Kidney epithelial cell (primary cell): ENCODE measurements at regions not wholly inside any gene's neighbourhood (a gene's known extent, or its start where the extent isn't known, plus 50 kb on each side); places are given as distances from the start of the nearest gene placed in this dataset.

Experiments
- DNase-seq: peaks from one replicate; pipeline ENCODE4 v3.0.0-alpha.2; 2010; ENCODE audit warnings: low read depth
- H3K27me3 ChIP-seq: 2 replicates; pipeline ENCODE4 v1.6.0; 2011; ENCODE audit warnings: low read length; ENCODE audit not compliant: control insufficient read depth, insufficient read depth
- H3K36me3 ChIP-seq: 2 replicates; pipeline ENCODE4 v1.5.1; 2011; ENCODE audit warnings: low read length; ENCODE audit not compliant: control insufficient read depth, insufficient read depth
- H3K4me3 ChIP-seq: 2 replicates; pipeline ENCODE4 v1.5.1; 2011; ENCODE audit warnings: low read depth, mild to moderate bottlenecking, control low read depth, low read length
- TF ChIP-seq, protein P1 (sequence below): IDR thresholded peaks from 2 replicates; pipeline ENCODE4 v1.5.1; 2011; ENCODE audit warnings: mild to moderate bottlenecking, moderate library complexity, low read length, control low read depth, inconsistent platforms; ENCODE audit not compliant: insufficient read depth, poor library complexity, severe bottlenecking

DNA sequence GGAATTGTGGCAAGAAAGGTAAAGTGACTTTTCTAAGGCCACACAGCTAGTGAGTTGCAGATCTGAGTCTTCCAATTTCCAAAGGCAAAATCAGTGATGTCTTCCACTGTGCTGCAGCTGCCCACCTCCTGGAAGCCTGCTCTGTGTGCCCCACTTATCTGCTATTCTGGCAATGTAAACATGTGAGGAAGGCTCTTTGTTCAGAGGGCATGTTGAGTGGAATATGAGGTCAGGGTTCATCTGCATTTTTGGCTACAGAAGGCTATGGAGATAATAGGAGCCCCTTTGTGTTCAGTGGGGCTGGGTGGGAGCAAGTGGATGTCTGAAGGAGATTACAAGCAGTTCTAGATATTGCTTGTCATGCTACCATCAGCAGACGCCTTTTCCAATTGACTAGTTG, 396.2 kb downstream of the BUD13 start:
- no peak for DNase-seq

DNA sequence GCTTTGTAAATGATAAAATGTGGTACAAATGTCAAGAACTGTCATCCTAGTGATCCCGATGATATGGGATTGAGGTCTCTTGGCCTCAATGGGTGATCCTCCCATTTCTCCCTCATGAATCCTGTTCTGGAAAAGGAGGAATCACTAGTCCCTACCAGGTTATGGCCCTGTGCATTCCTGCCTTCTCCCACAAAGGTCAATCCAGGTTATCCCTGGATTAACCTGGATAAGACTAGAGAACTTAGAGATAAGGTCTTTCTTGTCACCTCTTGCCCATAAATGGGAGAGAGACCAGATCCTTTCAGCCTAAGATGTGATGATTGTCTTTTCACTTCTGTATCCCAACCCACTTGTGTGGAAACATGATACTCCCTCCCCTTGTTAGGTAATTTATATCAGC, 396.7 kb downstream of the BUD13 start:
- DNase-seq = no peak
- TF ChIP-seq, protein P1, sequence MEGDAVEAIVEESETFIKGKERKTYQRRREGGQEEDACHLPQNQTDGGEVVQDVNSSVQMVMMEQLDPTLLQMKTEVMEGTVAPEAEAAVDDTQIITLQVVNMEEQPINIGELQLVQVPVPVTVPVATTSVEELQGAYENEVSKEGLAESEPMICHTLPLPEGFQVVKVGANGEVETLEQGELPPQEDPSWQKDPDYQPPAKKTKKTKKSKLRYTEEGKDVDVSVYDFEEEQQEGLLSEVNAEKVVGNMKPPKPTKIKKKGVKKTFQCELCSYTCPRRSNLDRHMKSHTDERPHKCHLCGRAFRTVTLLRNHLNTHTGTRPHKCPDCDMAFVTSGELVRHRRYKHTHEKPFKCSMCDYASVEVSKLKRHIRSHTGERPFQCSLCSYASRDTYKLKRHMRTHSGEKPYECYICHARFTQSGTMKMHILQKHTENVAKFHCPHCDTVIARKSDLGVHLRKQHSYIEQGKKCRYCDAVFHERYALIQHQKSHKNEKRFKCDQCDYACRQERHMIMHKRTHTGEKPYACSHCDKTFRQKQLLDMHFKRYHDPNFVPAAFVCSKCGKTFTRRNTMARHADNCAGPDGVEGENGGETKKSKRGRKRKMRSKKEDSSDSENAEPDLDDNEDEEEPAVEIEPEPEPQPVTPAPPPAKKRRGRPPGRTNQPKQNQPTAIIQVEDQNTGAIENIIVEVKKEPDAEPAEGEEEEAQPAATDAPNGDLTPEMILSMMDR = no peak
- no peak overlapping the region for H3K4me3 ChIP-seq
- no peaks in the 10 kb centered on the region for H3K27me3 ChIP-seq
- H3K36me3 ChIP-seq = no peaks in the 10 kb centered on the region

More for the DNA sequence above, 396.2 kb downstream of the BUD13 start:
- Histone ChIP-seq H3K36me3 (no peaks in the 10 kb centered on the region), H3K4me3 (no peak overlapping the region), H3K27me3 (no peaks in the 10 kb centered on the region)
- TF ChIP-seq, protein P1 = no peak

DNA sequence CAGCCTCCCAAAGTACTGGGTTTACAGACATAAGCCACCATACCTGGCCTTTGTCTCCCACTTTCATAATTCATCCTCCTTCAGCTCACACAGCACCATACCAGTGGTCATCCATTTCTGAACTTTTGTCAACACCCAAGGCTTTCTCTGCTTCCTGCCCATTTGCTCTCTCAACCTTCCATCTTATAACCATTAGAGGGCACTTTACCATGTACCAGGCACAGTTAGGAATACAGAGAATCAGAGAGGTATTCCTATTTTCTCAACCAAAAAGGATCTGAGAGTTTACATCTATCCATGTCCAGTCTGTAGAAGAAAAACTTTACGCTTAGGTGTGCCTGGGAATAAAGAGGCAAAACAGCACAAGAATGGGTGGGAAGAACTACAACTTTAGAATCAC, 397.6 kb downstream of the BUD13 start:
- DNase-seq = no peak
- no peaks in the 10 kb centered on the region for H3K36me3 ChIP-seq
- H3K4me3 ChIP-seq = no peak overlapping the region
- H3K27me3 ChIP-seq = no peaks in the 10 kb centered on the region
- TF ChIP-seq, protein P1 = no peak

DNA sequence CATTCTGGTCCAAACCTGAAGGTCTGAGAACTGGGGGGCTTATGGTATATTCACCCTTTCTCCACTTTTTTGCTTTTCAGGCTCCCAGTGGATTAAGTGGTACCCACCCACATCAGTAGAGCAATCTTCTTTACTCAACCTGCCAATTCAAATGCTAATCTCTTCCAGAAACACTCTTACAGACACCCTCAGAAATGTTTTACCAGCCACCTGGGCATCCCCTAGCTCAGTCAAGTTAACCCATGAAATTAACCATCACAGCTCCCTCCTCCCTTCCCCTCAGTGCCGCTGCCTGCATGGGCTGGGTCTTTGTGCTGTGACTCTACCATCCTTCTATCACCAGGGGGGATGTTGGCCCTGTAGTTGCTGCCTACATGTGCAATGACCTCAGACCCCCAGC, 398.7 kb downstream of the BUD13 start:
- no peak for DNase-seq
- Histone ChIP-seq H3K4me3 (no peak overlapping the region), H3K36me3 (no peaks in the 10 kb centered on the region), H3K27me3 (no peaks in the 10 kb centered on the region)
- TF ChIP-seq, protein P1 = no peak

DNA sequence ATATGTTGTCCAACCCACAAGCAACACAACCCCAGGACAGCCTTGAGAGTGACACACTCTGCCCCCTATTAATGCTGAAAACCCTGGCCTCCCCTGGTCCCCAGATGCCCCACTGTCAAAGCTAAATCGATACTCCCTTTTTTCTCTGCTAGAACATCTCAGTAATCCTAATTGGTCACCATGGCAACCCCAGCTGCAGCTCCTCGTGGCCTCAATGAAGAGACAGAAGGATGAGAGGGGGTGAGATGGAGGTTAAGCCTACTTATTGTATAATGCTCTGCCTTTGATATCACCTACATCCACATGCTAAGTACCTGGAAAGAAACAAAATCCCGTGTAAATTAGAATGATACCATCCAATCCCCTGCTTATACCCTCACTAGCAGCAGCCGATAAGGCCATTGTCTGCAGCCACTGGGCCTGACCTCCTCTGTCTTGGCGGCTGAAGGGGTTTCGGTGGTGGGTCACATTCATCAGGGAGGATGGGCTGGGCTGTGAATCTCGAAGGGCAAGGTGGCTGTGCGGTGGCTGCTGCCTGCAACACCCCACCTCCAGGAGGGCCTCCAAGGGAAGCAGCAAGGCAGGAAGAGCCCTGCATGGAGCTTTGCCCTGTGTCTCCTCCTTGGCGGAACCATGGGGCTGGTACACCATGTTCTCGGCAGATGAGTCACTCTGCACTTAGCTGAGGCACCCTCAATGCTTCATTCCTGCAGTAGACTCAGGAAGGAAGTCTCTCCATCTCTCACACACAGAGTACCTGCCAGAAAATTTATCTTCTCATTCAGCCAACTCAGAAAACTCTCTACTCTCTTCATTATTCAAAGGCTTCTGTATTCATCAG, 399.5 kb downstream of the BUD13 start:
- Histone ChIP-seq H3K4me3 (no peak overlapping the region), H3K27me3 (no peaks in the 10 kb centered on the region), H3K36me3 (no peaks in the 10 kb centered on the region)
- TF ChIP-seq, protein P1 = no peak
- DNase-seq = no peak

DNA sequence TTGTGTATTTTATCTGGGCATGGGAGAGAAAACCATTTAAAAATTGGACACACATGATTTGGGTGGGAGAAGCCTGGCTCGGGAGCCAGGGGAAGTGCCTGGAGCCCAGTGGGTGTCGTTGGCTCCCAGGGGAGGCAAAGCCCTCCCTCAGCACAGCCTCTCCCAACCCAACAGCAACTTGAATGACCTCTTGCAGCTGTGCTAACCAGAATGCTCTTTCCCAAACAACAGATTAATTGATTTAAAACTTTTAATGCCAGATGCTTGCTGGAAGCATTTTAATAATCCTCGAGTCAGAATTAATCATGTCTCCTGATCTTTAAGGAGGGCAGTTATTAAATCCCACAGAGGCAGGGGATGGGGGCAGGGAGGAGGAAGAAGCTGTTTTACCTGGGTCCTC, 401.6 kb downstream of the BUD13 start:
- TF ChIP-seq, protein P1 = no peak
- Histone ChIP-seq H3K27me3 (no peaks in the 10 kb centered on the region), H3K4me3 (no peak overlapping the region), H3K36me3 (no peaks in the 10 kb centered on the region)
- DNase-seq = no peak
